Activated CD8-positive, alpha-beta T cell treated with anti-CD3 and anti-CD28 coated beads, Interleukin-2, amount 10 ng/mL, durations not matched to agents 7 days and 5 days (primary cell): ENCODE measurements at regions not wholly inside any gene's neighbourhood (a gene's known extent, or its start where the extent isn't known, plus 50 kb on each side); places are given as distances from the start of the nearest gene placed in this dataset.
A peak's percentile ranks its signal among the peaks of the same experiment; 100 is the strongest.
"Not testable (repeated sequence)": the region's sequence is repeated elsewhere in the genome, so short reads cannot be mapped to it uniquely, and the experiment has no call there.

Experiments used
- ATAC-seq: fragments of 150-1000 bp; cut with Tn5 transposase; one replicate; pipeline ENCODE4 v1.10.0; 2021; ENCODE audit warnings: moderate library complexity
- CTCF ChIA-PET: fragments of 350-600 bp; sonication (Branson Sonifier 250); formaldehyde crosslinking; loops from one replicate; lab custom pipeline; 2021; ENCODE audit warnings: antibody characterized with exemption; lab: Charles Lee
- POLR2A ChIA-PET: fragments of 350-600 bp; sonication (Branson Sonifier 250); formaldehyde crosslinking; loops from one replicate; lab custom pipeline; 2021; ENCODE audit warnings: antibody characterized with exemption; lab: Charles Lee
- DNase-seq: peaks from one replicate; pipeline ENCODE4 v3.0.0-alpha.2; 2020
- H3K27ac Mint-ChIP-seq: one replicate; pipeline ENCODE4 v1.8.0; 2021; ENCODE audit warnings: mild to moderate bottlenecking, mixed read lengths
- H3K27me3 Mint-ChIP-seq: one replicate; pipeline ENCODE4 v1.8.0; 2021; ENCODE audit warnings: low read depth, mixed read lengths
- H3K36me3 Mint-ChIP-seq: one replicate; pipeline ENCODE4 v1.8.0; 2021; ENCODE audit warnings: low read depth, mixed read lengths
- H3K4me1 Mint-ChIP-seq: one replicate; pipeline ENCODE4 v1.8.0; 2021; ENCODE audit warnings: low read depth, mixed read lengths
- H3K4me3 Mint-ChIP-seq: one replicate; pipeline ENCODE4 v1.8.0; 2021; ENCODE audit warnings: mild to moderate bottlenecking, mixed read lengths
- H3K9me3 Mint-ChIP-seq: one replicate; pipeline ENCODE4 v1.8.0; 2022; ENCODE audit warnings: mixed read lengths; ENCODE audit not compliant: insufficient read depth

GRCh38 chr2:193240752-193241151 lies 1046.0 kb upstream of the TMEFF2 start:
- Mint-ChIP-seq H3K4me3 (no peak overlapping the region), H3K27ac (no peak overlapping the region), H3K36me3 (no peaks in the 10 kb centered on the region), H3K9me3 (no peaks in the 10 kb centered on the region), H3K4me1 (no peaks in the 10 kb centered on the region), H3K27me3 (no peaks in the 10 kb centered on the region)
- CTCF ChIA-PET, result interaction anchor here (2.4 kb wide), 1 partner anchor 12 kb away, joined by 7 read pairs; no protein-coding TSS in a partner anchor
- POLR2A ChIA-PET, result no interaction called here
- DNase-seq, result no peak
- no peak for ATAC-seq

GRCh38 chr2:193231634-193232033 lies 1036.9 kb upstream of the TMEFF2 start:
- no peak overlapping the region for H3K27ac Mint-ChIP-seq
- ATAC-seq, result no peak
- no peak overlapping the region for H3K4me3 Mint-ChIP-seq
- POLR2A ChIA-PET, result no interaction called here
- no peak for DNase-seq
- CTCF ChIA-PET, result no interaction called here
- no peaks in the 10 kb centered on the region for H3K4me1 Mint-ChIP-seq
- no peaks in the 10 kb centered on the region for H3K9me3 Mint-ChIP-seq
- H3K36me3 Mint-ChIP-seq, result no peaks in the 10 kb centered on the region
- H3K27me3 Mint-ChIP-seq, result no peaks in the 10 kb centered on the region

- ChIA-PET POLR2A (no interaction called here), CTCF (interaction anchor here (1.9 kb wide), 1 partner anchor 12 kb away, joined by 7 read pairs; no protein-coding TSS in a partner anchor)
- no peaks in the 10 kb centered on the region for H3K36me3 Mint-ChIP-seq
These were observed 1033.5 kb upstream of the TMEFF2 start for GRCh38 chr2:193228276-193228675.

GRCh38 chr2:193222454-193222853 lies 1027.7 kb upstream of the TMEFF2 start:
- Mint-ChIP-seq H3K27ac (no peak overlapping the region), H3K9me3 (no peaks in the 10 kb centered on the region), H3K4me3 (no peak overlapping the region), H3K27me3 (no peaks in the 10 kb centered on the region), H3K4me1 (no peaks in the 10 kb centered on the region), H3K36me3 (no peaks in the 10 kb centered on the region)
- ATAC-seq (no peak), DNase-seq (no peak)
- CTCF ChIA-PET, result no interaction called here
- POLR2A ChIA-PET, result no interaction called here

More at GRCh38 chr2:193228276-193228675, 1033.5 kb upstream of the TMEFF2 start:
- H3K27me3 Mint-ChIP-seq, result no peaks in the 10 kb centered on the region
- no peak overlapping the region for H3K4me3 Mint-ChIP-seq
- DNase-seq, result no peak
- H3K9me3 Mint-ChIP-seq, result no peaks in the 10 kb centered on the region
- ATAC-seq, result no peak
- no peak overlapping the region for H3K27ac Mint-ChIP-seq
- H3K4me1 Mint-ChIP-seq, result no peaks in the 10 kb centered on the region

- H3K4me1 Mint-ChIP-seq, result no peaks in the 10 kb centered on the region
- ATAC-seq (no peak), DNase-seq (no peak)
- no peak overlapping the region for H3K4me3 Mint-ChIP-seq
- H3K27ac Mint-ChIP-seq, result no peak overlapping the region
- ChIA-PET POLR2A (no interaction called here), CTCF (no interaction called here)
- no peaks in the 10 kb centered on the region for H3K9me3 Mint-ChIP-seq
- H3K36me3 Mint-ChIP-seq, result no peaks in the 10 kb centered on the region
- H3K27me3 Mint-ChIP-seq, result no peaks in the 10 kb centered on the region
These were observed 1024.7 kb upstream of the TMEFF2 start for GRCh38 chr2:193219413-193219812.

- H3K9me3 Mint-ChIP-seq, result no peaks in the 10 kb centered on the region
- ATAC-seq (no peak), DNase-seq (no peak)
- no peak overlapping the region for H3K4me3 Mint-ChIP-seq
- no peaks in the 10 kb centered on the region for H3K4me1 Mint-ChIP-seq
- no peak overlapping the region for H3K27ac Mint-ChIP-seq
- CTCF ChIA-PET, result no interaction called here
- H3K36me3 Mint-ChIP-seq, result no peaks in the 10 kb centered on the region
- POLR2A ChIA-PET, result no interaction called here
- H3K27me3 Mint-ChIP-seq, result no peaks in the 10 kb centered on the region
These were observed 1006.9 kb upstream of the TMEFF2 start for GRCh38 chr2:193201583-193201982.

GRCh38 chr2:193199322-193199721 lies 1004.6 kb upstream of the TMEFF2 start:
- Mint-ChIP-seq H3K27me3 (no peaks in the 10 kb centered on the region), H3K9me3 (no peaks in the 10 kb centered on the region), H3K4me3 (no peak overlapping the region), H3K4me1 (no peaks in the 10 kb centered on the region), H3K36me3 (no peaks in the 10 kb centered on the region), H3K27ac (no peak overlapping the region)
- no peak for DNase-seq
- POLR2A ChIA-PET, result no interaction called here
- CTCF ChIA-PET, result no interaction called here
- no peak for ATAC-seq

- H3K9me3 Mint-ChIP-seq, result no peaks in the 10 kb centered on the region
- no peak for ATAC-seq
- ChIA-PET CTCF (no interaction called here), POLR2A (no interaction called here)
- H3K4me1 Mint-ChIP-seq, result peaks cover 2% of the 10 kb centered on the region
- no peaks in the 10 kb centered on the region for H3K36me3 Mint-ChIP-seq
- DNase-seq, result no peak
- H3K27me3 Mint-ChIP-seq, result no peaks in the 10 kb centered on the region
- no peak overlapping the region for H3K27ac Mint-ChIP-seq
- peak overlapping the region; percentile 34 for H3K4me3 Mint-ChIP-seq
These were observed 993.1 kb upstream of the TMEFF2 start for GRCh38 chr2:193187816-193188215.

- CTCF ChIA-PET, ATAC-seq, H3K9me3 Mint-ChIP-seq, DNase-seq, POLR2A ChIA-PET, H3K27ac Mint-ChIP-seq, H3K4me3 Mint-ChIP-seq, H3K36me3 Mint-ChIP-seq, H3K4me1 Mint-ChIP-seq, H3K27me3 Mint-ChIP-seq: not testable (repeated sequence)
These were observed 976.2 kb upstream of the TMEFF2 start for GRCh38 chr2:193170981-193171380.

- no peak overlapping the region for H3K27ac Mint-ChIP-seq
- DNase-seq (no peak), ATAC-seq (no peak)
- ChIA-PET CTCF (no interaction called here), POLR2A (no interaction called here)
- no peaks in the 10 kb centered on the region for H3K4me1 Mint-ChIP-seq
- H3K9me3 Mint-ChIP-seq, result no peaks in the 10 kb centered on the region
- no peaks in the 10 kb centered on the region for H3K36me3 Mint-ChIP-seq
- no peaks in the 10 kb centered on the region for H3K27me3 Mint-ChIP-seq
- H3K4me3 Mint-ChIP-seq, result no peak overlapping the region
These were observed 961.7 kb upstream of the TMEFF2 start for GRCh38 chr2:193156480-193156879.

GRCh38 chr2:193154076-193154475 lies 959.3 kb upstream of the TMEFF2 start:
- Mint-ChIP-seq H3K4me3 (no peak overlapping the region), H3K4me1 (no peaks in the 10 kb centered on the region), H3K27me3 (no peaks in the 10 kb centered on the region), H3K36me3 (no peaks in the 10 kb centered on the region), H3K27ac (no peak overlapping the region), H3K9me3 (no peaks in the 10 kb centered on the region)
- DNase-seq (no peak), ATAC-seq (no peak)
- ChIA-PET CTCF (no interaction called here), POLR2A (no interaction called here)

GRCh38 chr2:193153576-193153975 lies 958.8 kb upstream of the TMEFF2 start:
- CTCF ChIA-PET, result no interaction called here
- no peaks in the 10 kb centered on the region for H3K36me3 Mint-ChIP-seq
- no peaks in the 10 kb centered on the region for H3K27me3 Mint-ChIP-seq
- no peak overlapping the region for H3K4me3 Mint-ChIP-seq
- POLR2A ChIA-PET, result no interaction called here
- no peak overlapping the region for H3K27ac Mint-ChIP-seq
- ATAC-seq (no peak), DNase-seq (no peak)
- no peaks in the 10 kb centered on the region for H3K9me3 Mint-ChIP-seq
- H3K4me1 Mint-ChIP-seq, result no peaks in the 10 kb centered on the region

GRCh38 chr2:193142467-193142866 lies 947.7 kb upstream of the TMEFF2 start:
- H3K4me1 Mint-ChIP-seq, H3K27ac Mint-ChIP-seq, ATAC-seq, H3K27me3 Mint-ChIP-seq, POLR2A ChIA-PET, DNase-seq, H3K4me3 Mint-ChIP-seq, CTCF ChIA-PET, H3K36me3 Mint-ChIP-seq, H3K9me3 Mint-ChIP-seq: not testable (repeated sequence)
